ENCODE measurements at regions not wholly inside any gene's neighbourhood (a gene's known extent, or its start where the extent isn't known, plus 50 kb on each side); places are given as distances from the start of the nearest gene placed in this dataset.
"Not testable (repeated sequence)": the region's sequence is repeated elsewhere in the genome, so short reads cannot be mapped to it uniquely, and the experiment has no call there.

DNA sequence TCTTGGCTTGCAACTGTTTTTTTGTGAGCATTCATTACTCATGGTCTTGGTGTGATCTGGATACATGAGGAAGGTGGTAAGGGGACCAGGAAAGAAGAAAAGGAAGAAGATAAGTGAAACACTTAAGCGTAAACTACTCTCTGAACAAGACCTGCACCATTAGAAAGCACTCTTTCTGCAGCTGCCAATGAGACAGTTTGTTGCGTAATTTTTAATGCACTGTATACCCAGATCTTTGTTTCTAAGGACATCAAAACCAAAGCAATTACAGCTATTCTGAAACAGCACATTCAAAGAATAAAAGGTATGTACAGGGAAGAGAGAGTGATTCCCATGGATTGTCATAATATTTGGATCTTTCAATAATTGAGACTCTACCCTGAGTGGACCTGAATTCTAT, 147.4 kb downstream of the BLID start:
- TF ChIP-seq, protein P1, sequence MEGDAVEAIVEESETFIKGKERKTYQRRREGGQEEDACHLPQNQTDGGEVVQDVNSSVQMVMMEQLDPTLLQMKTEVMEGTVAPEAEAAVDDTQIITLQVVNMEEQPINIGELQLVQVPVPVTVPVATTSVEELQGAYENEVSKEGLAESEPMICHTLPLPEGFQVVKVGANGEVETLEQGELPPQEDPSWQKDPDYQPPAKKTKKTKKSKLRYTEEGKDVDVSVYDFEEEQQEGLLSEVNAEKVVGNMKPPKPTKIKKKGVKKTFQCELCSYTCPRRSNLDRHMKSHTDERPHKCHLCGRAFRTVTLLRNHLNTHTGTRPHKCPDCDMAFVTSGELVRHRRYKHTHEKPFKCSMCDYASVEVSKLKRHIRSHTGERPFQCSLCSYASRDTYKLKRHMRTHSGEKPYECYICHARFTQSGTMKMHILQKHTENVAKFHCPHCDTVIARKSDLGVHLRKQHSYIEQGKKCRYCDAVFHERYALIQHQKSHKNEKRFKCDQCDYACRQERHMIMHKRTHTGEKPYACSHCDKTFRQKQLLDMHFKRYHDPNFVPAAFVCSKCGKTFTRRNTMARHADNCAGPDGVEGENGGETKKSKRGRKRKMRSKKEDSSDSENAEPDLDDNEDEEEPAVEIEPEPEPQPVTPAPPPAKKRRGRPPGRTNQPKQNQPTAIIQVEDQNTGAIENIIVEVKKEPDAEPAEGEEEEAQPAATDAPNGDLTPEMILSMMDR (conservative IDR thresholded peaks at IDR 0.05; ENCODE audit: low read depth, low read length) = no peak
- DNase-seq (ENCODE audit: low read depth) = peak; percentile 20
- no peak overlapping the region for H3K4me3 ChIP-seq (ENCODE audit: low read depth, low read length)

DNA sequence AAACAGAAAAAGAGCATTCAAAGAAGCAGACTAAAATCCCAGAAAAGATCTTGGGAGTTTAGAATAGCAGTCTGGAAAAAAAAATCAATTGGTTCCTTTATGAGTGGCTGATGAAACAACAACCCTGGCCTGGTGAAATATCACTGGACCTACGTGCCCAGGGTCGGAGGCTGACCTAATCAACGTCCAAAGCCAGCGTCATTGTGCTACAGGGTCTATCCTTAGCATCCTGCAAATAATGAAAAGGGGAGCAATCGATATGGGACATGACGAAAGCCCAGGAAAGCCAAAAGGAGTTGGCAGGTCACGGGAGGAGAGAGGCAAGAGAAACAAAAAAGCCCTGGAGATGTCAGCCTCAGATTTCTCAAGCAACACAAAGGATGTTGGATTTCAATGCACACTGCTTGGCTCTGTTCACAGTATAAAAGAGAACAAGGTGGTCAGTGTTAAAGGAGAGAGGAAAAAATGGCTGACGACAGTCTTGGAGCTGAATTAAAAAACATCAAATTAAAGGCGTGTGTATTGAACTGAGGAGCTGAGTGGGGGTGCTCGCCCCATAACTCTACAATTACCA, 148.8 kb downstream of the BLID start:
- TF ChIP-seq, protein P1 (conservative IDR thresholded peaks at IDR 0.05; ENCODE audit: low read depth, low read length) = no peak

DNA sequence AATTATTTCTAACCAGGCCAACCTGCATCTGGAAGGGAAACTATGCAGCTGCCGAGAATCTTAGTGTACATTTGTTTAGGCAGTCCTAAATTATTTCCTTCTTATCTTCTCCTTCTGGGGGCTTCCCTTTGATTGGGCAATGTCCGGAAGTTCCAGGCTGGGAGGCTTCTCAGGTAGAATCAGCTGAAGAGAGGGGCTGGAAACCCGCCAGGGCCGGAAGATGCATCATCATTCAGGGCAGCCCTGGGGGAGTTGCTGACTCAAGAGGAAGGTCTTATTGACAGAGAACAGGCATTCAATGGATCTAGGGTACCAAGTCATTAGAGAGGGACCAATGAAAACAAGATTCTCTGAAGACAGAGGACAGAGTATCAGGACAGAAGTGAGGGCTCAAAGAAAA, 150.7 kb downstream of the BLID start:
- H3K4me3 ChIP-seq (ENCODE audit: low read depth, low read length) = no peak overlapping the region
- TF ChIP-seq, protein P1 (conservative IDR thresholded peaks at IDR 0.05; ENCODE audit: low read depth, low read length) = no peak
- peak; percentile 77 for DNase-seq (ENCODE audit: low read depth)

More for the DNA sequence above, 148.8 kb downstream of the BLID start:
- DNase-seq (ENCODE audit: low read depth) = no peak
- no peak overlapping the region for H3K4me3 ChIP-seq (ENCODE audit: low read depth, low read length)

DNA sequence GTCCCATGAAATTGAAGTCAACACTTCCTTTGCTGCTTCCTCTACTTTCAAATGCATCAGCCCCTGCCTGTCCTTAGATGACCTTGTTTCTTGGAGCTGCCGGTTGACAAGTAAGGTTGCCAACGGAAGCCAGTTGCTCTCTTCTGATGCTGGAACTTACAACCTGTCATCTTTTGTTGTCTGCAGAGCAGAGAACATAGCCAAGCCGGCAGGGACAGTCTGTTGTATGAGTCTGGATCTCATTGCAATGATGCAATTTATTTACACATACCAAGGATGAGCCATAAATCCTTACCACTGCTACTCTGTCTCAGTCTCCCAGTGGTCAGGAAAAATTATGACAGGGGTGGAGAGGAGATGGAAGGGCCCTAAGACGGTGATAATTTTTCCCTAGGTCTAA, 151.4 kb downstream of the BLID start:
- H3K4me3 ChIP-seq (ENCODE audit: low read depth, low read length) = no peak overlapping the region
- peak; percentile 69 for DNase-seq (ENCODE audit: low read depth)
- TF ChIP-seq, protein P1 (conservative IDR thresholded peaks at IDR 0.05; ENCODE audit: low read depth, low read length) = peak; percentile 10

DNA sequence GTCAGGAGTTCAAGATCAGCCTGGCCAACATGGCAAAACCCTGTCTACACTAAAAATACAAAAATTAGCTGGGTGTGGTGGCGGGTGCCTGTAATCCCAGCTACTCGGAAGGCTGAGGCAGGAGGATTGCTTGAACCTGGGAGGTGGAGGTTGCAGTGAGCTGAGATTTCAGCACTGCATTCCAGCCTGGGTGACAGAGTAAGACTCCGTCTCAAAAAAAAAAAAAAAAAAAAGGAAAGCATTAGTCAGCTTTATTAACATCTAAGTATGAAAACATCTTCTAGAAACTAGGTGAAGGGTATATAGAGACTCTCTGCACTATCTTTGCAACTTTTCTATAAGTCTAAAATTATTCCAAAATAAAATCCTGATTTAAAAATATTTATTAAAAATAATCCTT, 152.2 kb downstream of the BLID start:
- peak; percentile 37 for DNase-seq (ENCODE audit: low read depth)
- not testable (repeated sequence) for H3K4me3 ChIP-seq (ENCODE audit: low read depth, low read length)

DNA sequence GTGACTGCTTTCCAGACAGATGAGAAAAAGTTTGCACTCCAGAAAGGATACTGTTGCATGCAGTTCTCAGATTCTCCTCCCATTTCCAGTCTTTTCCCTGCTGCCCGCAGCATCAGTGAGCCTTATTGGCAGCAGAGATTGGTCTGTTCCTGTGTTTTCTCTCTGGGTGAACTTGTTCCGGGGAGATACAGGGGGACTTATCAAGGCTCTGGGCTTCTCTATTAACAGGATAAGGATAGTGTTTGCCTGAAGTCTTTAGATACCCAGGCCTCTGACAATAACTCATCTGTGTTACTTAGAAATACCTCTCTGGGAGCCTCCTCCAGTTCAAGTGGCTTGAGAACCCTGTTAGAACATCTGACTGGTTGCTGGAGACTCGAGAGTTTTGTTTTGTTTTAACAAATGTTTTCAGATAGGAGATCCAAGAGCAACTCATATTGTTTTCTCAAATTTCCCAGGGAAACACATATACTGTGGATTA, 154.7 kb downstream of the BLID start:
- no peak overlapping the region for H3K4me3 ChIP-seq (ENCODE audit: low read depth, low read length)
- DNase-seq (ENCODE audit: low read depth) = peak; percentile 18
- TF ChIP-seq, protein P1 (conservative IDR thresholded peaks at IDR 0.05; ENCODE audit: low read depth, low read length) = no peak

DNA sequence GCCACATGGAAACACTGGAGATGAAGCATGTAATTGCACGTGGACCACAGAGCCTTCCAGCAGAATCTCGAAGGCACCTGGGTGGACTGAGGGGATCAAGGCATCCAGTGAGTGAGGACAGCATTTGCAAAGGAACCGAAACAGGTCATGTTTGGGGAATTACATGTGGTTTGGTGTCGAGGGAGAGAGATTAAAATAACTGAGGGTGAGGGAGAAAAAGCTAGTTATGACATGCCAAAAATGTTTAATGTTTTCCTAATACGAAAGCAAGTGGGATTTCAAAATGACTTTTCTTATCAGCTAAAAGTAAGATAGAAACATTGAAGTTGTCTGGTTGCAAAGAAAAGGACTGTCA, 157.1 kb downstream of the BLID start:
- H3K4me3 ChIP-seq (ENCODE audit: low read depth, low read length) = no peak overlapping the region
- TF ChIP-seq, protein P1 (conservative IDR thresholded peaks at IDR 0.05; ENCODE audit: low read depth, low read length) = no peak
- DNase-seq (ENCODE audit: low read depth) = no peak
